NB4 (cell line): ENCODE measurements at regions not wholly inside any gene's neighbourhood (a gene's known extent, or its start where the extent isn't known, plus 50 kb on each side); places are given as distances from the start of the nearest gene placed in this dataset.

Source experiments
- MYC ChIP-seq: IDR thresholded peaks from 2 replicates; pipeline ENCODE4 v1.6.1; 2011; ENCODE audit warnings: low read depth, low read length
- POLR2A ChIP-seq: IDR thresholded peaks from 2 replicates; pipeline ENCODE4 v1.6.1; 2011; ENCODE audit warnings: mild to moderate bottlenecking; ENCODE audit not compliant: insufficient read length; ENCODE audit errors: extremely low read depth
- TF ChIP-seq, protein P1 (sequence below): IDR thresholded peaks from 2 replicates; pipeline ENCODE4 v1.6.1; 2011; ENCODE audit warnings: low read depth, low read length
- TF ChIP-seq, protein P2 (sequence below): IDR thresholded peaks from one replicate; pipeline ENCODE4 v1.5.1; 2012; ENCODE audit warnings: low read depth, low read length

DNA sequence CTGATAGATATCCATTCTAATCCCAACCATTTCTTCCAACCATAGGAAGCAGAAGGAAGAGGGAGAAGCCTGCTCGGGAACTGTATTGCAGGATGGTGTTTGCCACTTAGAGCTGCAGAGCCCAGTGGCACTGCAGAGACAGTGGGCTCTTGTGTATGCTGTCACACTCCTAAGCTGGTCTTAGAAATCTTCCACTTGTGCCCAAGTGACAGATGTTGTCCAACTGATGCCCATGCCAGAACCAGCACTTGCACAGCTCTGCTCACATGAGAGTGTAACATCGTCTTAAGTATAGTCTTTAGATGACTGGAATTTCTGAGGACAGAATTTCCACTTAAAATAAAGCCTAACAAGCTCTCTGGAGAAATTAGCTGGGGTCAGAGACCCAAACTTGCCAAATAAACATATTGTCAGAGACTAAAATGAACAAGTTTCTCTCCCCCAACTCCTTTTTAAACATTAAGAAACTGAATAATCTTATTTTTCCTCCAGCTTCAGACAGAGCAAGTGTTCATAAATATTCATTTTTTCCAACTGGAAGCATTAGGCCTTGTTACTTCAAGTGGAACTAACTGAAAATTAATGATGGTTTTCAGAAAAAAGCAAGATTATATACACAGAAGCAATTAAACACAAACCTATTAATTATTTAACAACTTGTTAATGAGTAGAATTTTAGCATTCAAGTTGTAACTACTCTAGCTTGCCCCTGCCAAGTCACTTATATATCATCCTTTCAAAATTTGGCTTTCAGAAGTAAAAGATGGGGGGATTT, 577.3 kb downstream of the AJAP1 start:
- no peak for TF ChIP-seq POLR2A
- TF ChIP-seq, protein P1, sequence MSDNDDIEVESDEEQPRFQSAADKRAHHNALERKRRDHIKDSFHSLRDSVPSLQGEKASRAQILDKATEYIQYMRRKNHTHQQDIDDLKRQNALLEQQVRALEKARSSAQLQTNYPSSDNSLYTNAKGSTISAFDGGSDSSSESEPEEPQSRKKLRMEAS: no peak
- TF ChIP-seq, protein P2, sequence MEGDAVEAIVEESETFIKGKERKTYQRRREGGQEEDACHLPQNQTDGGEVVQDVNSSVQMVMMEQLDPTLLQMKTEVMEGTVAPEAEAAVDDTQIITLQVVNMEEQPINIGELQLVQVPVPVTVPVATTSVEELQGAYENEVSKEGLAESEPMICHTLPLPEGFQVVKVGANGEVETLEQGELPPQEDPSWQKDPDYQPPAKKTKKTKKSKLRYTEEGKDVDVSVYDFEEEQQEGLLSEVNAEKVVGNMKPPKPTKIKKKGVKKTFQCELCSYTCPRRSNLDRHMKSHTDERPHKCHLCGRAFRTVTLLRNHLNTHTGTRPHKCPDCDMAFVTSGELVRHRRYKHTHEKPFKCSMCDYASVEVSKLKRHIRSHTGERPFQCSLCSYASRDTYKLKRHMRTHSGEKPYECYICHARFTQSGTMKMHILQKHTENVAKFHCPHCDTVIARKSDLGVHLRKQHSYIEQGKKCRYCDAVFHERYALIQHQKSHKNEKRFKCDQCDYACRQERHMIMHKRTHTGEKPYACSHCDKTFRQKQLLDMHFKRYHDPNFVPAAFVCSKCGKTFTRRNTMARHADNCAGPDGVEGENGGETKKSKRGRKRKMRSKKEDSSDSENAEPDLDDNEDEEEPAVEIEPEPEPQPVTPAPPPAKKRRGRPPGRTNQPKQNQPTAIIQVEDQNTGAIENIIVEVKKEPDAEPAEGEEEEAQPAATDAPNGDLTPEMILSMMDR: no peak
- no peak for TF ChIP-seq MYC
